ENCODE measurements at regions not wholly inside any gene's neighbourhood (a gene's known extent, or its start where the extent isn't known, plus 50 kb on each side); places are given as distances from the start of the nearest gene placed in this dataset.

- Histone ChIP-seq H3K4me1 (no peaks in the 10 kb centered on the region), H3K36me3 (no peaks in the 10 kb centered on the region), H3K4me3 (no peak overlapping the region), H3K27me3 (no peaks in the 10 kb centered on the region), H3K9me3 (no peaks in the 10 kb centered on the region), H3K27ac (no peak overlapping the region)
- intact Hi-C loops (cut with DNase I; ENCODE audit: low total_unique reads) (no loop called here), in situ Hi-C loops (cut with MboI; ENCODE audit: low sequenced_read_pairs in 4 of 4) (no loop called here)
- no peak for TF ChIP-seq POLR2A (IDR thresholded peaks at IDR 0.05)
- TF ChIP-seq CTCF (IDR thresholded peaks at IDR 0.05 in 4 of 5, conservative IDR thresholded peaks at IDR 0.05 in 1 of 5): no peak
- DNase-seq (no peak), ATAC-seq (no peak)
Observed at GRCh38 chr5:166767858-166768257, 1523.6 kb upstream of the WWC1 start.

- intact Hi-C loops (cut with DNase I; ENCODE audit: low total_unique reads): no loop called here
- no peak for TF ChIP-seq CTCF (IDR thresholded peaks at IDR 0.05 in 4 of 5, conservative IDR thresholded peaks at IDR 0.05 in 1 of 5)
- no peak for TF ChIP-seq POLR2A (IDR thresholded peaks at IDR 0.05)
- no peaks in the 10 kb centered on the region for H3K9me3 ChIP-seq
Observed at GRCh38 chr5:166768536-166768935, 1522.9 kb upstream of the WWC1 start.

GRCh38 chr5:166772770-166773169, 1518.7 kb upstream of the WWC1 start:
- ATAC-seq: no peak
- intact Hi-C loops (cut with DNase I; ENCODE audit: low total_unique reads): no loop called here
- DNase-seq: no peak
- H3K27me3 ChIP-seq: no peaks in the 10 kb centered on the region
- no peaks in the 10 kb centered on the region for H3K9me3 ChIP-seq
- no peak overlapping the region for H3K4me3 ChIP-seq
- H3K27ac ChIP-seq: no peak overlapping the region
- TF ChIP-seq CTCF (IDR thresholded peaks at IDR 0.05 in 4 of 5, conservative IDR thresholded peaks at IDR 0.05 in 1 of 5) (no peak), POLR2A (IDR thresholded peaks at IDR 0.05) (no peak)
- in situ Hi-C loops (cut with MboI; ENCODE audit: low sequenced_read_pairs in 4 of 4): no loop called here
- no peaks in the 10 kb centered on the region for H3K36me3 ChIP-seq
- H3K4me1 ChIP-seq: no peaks in the 10 kb centered on the region

More at GRCh38 chr5:166768536-166768935, 1522.9 kb upstream of the WWC1 start:
- ATAC-seq (no peak), DNase-seq (no peak)
- Histone ChIP-seq H3K36me3 (no peaks in the 10 kb centered on the region), H3K27ac (no peak overlapping the region), H3K4me3 (no peak overlapping the region), H3K4me1 (no peaks in the 10 kb centered on the region), H3K27me3 (no peaks in the 10 kb centered on the region)
- in situ Hi-C loops (cut with MboI; ENCODE audit: low sequenced_read_pairs in 4 of 4): no loop called here

GRCh38 chr5:166781737-166782136, 1509.7 kb upstream of the WWC1 start:
- intact Hi-C loops (cut with DNase I; ENCODE audit: low total_unique reads) (no loop called here), in situ Hi-C loops (cut with MboI; ENCODE audit: low sequenced_read_pairs in 4 of 4) (no loop called here)
- DNase-seq (no peak), ATAC-seq (no peak)
- Histone ChIP-seq H3K27ac (no peak overlapping the region), H3K27me3 (no peaks in the 10 kb centered on the region), H3K4me1 (no peaks in the 10 kb centered on the region), H3K36me3 (no peaks in the 10 kb centered on the region), H3K9me3 (no peaks in the 10 kb centered on the region), H3K4me3 (no peak overlapping the region)
- TF ChIP-seq CTCF (IDR thresholded peaks at IDR 0.05 in 4 of 5, conservative IDR thresholded peaks at IDR 0.05 in 1 of 5): no peak

GRCh38 chr5:166784545-166785078, 1506.8 kb upstream of the WWC1 start:
- Histone ChIP-seq H3K27me3 (no peaks in the 10 kb centered on the region), H3K27ac (no peak overlapping the region), H3K9me3 (no peaks in the 10 kb centered on the region), H3K36me3 (no peaks in the 10 kb centered on the region), H3K4me3 (no peak overlapping the region), H3K4me1 (no peaks in the 10 kb centered on the region)
- no peak for ATAC-seq
- no peak for DNase-seq
- intact Hi-C loops (cut with DNase I; ENCODE audit: low total_unique reads) (no loop called here), in situ Hi-C loops (cut with MboI; ENCODE audit: low sequenced_read_pairs in 4 of 4) (no loop called here)
- no peak for TF ChIP-seq CTCF (IDR thresholded peaks at IDR 0.05 in 4 of 5, conservative IDR thresholded peaks at IDR 0.05 in 1 of 5)

All from gastrocnemius medialis (tissue), 4 donors.